OCI-LY1 (cell line): ENCODE measurements at regions not wholly inside any gene's neighbourhood (a gene's known extent, or its start where the extent isn't known, plus 50 kb on each side); places are given as distances from the start of the nearest gene placed in this dataset.

Experiments used
- CTCF ChIP-seq: fragments of 200-600 bp; sonication (generic), shearing (Covaris generic); IDR thresholded peaks from 2 replicates; pipeline ENCODE4 v1.5.1; 2017; ENCODE audit warnings: mild to moderate bottlenecking, antibody characterized with exemption, low read length, moderate library complexity, mixed read lengths
- EZH2 ChIP-seq: fragments of 200-600 bp; sonication (generic), shearing (Covaris generic); IDR thresholded peaks from 2 replicates; pipeline ENCODE4 v1.8.0; 2017; ENCODE audit warnings: borderline replicate concordance, mixed run types, mild to moderate bottlenecking, antibody characterized with exemption, low read length, moderate library complexity, mixed read lengths

GRCh38 chr3:65265942-65266590 lies 578.3 kb upstream of the ADAMTS9 start:
- TF ChIP-seq CTCF (no peak), EZH2 (no peak)
